Heart right ventricle (tissue), 16 donors: ENCODE measurements at regions not wholly inside any gene's neighbourhood (a gene's known extent, or its start where the extent isn't known, plus 50 kb on each side); places are given as distances from the start of the nearest gene placed in this dataset.
"Not testable (repeated sequence)": the region's sequence is repeated elsewhere in the genome, so short reads cannot be mapped to it uniquely, and the experiment has no call there.

Source experiments
- ATAC-seq, 8 donors: fragments of 200-7000 bp; cut with Tn5 transposase; one replicate each; pipeline ENCODE4 v1.9.1; 2020; ENCODE audit warnings: mild to moderate bottlenecking in 8 of 8, moderate library complexity in 8 of 8, moderate number of reproducible peaks in 1 of 8
- DNase-seq, 2 donors: peaks; one replicate each; pipeline ENCODE4 v3.0.0-alpha.2; 2020
- H3K27ac ChIP-seq, 10 donors: fragments of 200-600 bp; sonication (generic) in 2 of 10; one replicate each; pipeline versions ENCODE4 v1.5.0 to v1.8.0; 2020 to 2022; ENCODE audit warnings: mild to moderate bottlenecking in 3 of 10
- H3K27me3 ChIP-seq, 7 donors: fragments of 200-600 bp; one replicate each; pipeline ENCODE4 v1.8.0; 2021 to 2022; ENCODE audit warnings: mild to moderate bottlenecking in 2 of 7
- H3K36me3 ChIP-seq, 9 donors: fragments of 200-600 bp; sonication (generic) in 1 of 9; one replicate each; pipeline versions ENCODE4 v1.5.0 to v1.8.0; 2020 to 2022; ENCODE audit warnings: mild to moderate bottlenecking in 2 of 9
- H3K4me1 ChIP-seq, 9 donors: fragments of 200-600 bp; sonication (generic) in 1 of 9; one replicate each; pipeline versions ENCODE4 v1.5.0 to v1.8.0; 2020 to 2022; ENCODE audit warnings: mild to moderate bottlenecking in 4 of 9
- H3K4me3 ChIP-seq, 10 donors: fragments of 200-600 bp; sonication (generic) in 2 of 10; one replicate each; pipeline versions ENCODE4 v1.5.0 to v1.8.0; 2020 to 2022; ENCODE audit warnings: mild to moderate bottlenecking in 7 of 10, moderate library complexity in 2 of 10
- H3K9me3 ChIP-seq, 11 donors: fragments of 200-600 bp in 10 of 11; sonication (generic) in 2 of 11; one replicate each; pipeline versions ENCODE4 v1.5.0 to v1.8.0; 2013 to 2022; ENCODE audit warnings: mild to moderate bottlenecking in 2 of 11, control low read depth in 1 of 11, moderate library complexity in 1 of 11
- CTCF ChIP-seq, 9 donors: fragments of 200-600 bp; sonication (generic) in 2 of 9; IDR thresholded peaks; one replicate each; pipeline versions ENCODE4 v1.5.0 to v1.8.0; 2021 to 2022; ENCODE audit warnings: antibody characterized with exemption in 9 of 9, mild to moderate bottlenecking in 5 of 9, moderate library complexity in 1 of 9
- WGBS, 2 donors: extraction: QIAGEN DNeasy Blood & Tissue Kit; methylation state at CpG; one replicate each; pipeline ENCODE4 v1.1.7; 2013; ENCODE audit warnings: inconsistent platforms in 1 of 2; 5-methylcytosine and 5-hydroxymethylcytosine counted together
- intact Hi-C, 10 donors: fragments of 100-400 bp; cut with DNase I; formaldehyde crosslinking; loops; one replicate each; pipeline versions ENCODE4 v1.11.1 to v1.14.2; 2022
- donor health status: Arrhythmogenic right ventricular cardiomyopathy.
- donor health status: ischemic (EF 13 %, LVEDD 7.1; RV severe dilation, severe dysfunction).
- donor health status: healthy with polysubstance abuse.
- donor health status: DM: no; HTN: yes; CAD: no.
- donor health status: DM: no; HTN: no; CAD: no.
- donor health status: ischemic (EF 25% LVEDD 6.9; RV normal size, moderate dysfunction).
- donor health status: ischemic (EF 25% LVEDD 5.7; RV mildly dilated, moderate dysfunction).
- donor health status: healthy.
- donor health status: DM: yes; HTN: yes; CAD: no.
- donor health status: Ischemic cardiomyopathy.
- donor health status: ischemic (EF 35%, LVEDD 5.7; RV mildly dilated, moderate dysfunction).
- donor health status: nonischemic (EF 11% LVEDD 7.7; RV severe dilation, severe dysfunction).
- donor health status: DM: yes; HTN: yes; CAD: no.
- donor health status: PGD.
- donor health status: ischemic (EF 29% LVEDD 5.4; RV normal size, mild dysfunction).
- donor health status: nonischemic (EF 23%, LVEDD 6.1; RV moderate dilation, normal function).

GRCh38 chr5:10109299-10109698 lies 140.4 kb downstream of the ATPSCKMT start:
- H3K27ac ChIP-seq, result no peak overlapping the region
- no peaks in the 10 kb centered on the region for H3K4me1 ChIP-seq
- intact Hi-C loops, result no loop called here
- H3K4me3 ChIP-seq, result no peak overlapping the region
- DNase-seq (no peak), ATAC-seq (no peak)
- WGBS, 2 donors, result 64 to 73% methylated on average over 7 of the region's 7 CpGs
- H3K36me3 ChIP-seq, result no peaks in the 10 kb centered on the region
- no peaks in the 10 kb centered on the region for H3K27me3 ChIP-seq
- H3K9me3 ChIP-seq, result no peaks in the 10 kb centered on the region
- no peak for TF ChIP-seq CTCF (IDR thresholded peaks at IDR 0.05)

DNA sequence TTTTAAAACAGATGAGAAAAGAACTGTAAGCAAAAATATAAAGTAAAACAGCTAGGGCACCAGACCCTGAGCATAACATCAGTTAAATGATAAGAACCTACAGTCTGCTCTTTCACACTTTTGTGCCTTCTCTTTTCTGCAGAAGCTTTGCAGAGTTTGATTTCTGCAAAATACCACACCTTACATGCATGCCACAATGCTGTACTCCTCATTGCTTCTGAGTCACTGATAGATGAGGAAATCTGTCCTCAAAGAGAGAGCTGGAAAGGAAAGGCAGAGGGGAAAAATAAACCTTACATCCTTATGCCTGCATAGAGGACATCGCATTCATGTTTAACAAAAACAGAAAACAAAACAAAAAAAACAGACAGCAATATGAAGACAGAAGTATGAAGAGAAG lies 142.9 kb downstream of the ATPSCKMT start:
- intact Hi-C loops, result no loop called here
- H3K9me3 ChIP-seq, result no peaks in the 10 kb centered on the region
- WGBS, 2 donors, result 81 to 86% methylated on average over 1 of the region's 1 CpG
- H3K4me3 ChIP-seq, result no peak overlapping the region
- TF ChIP-seq CTCF (IDR thresholded peaks at IDR 0.05), result no peak
- DNase-seq (no peak), ATAC-seq (no peak)
- no peak overlapping the region for H3K27ac ChIP-seq
- H3K4me1 ChIP-seq, result no peaks in the 10 kb centered on the region
- no peaks in the 10 kb centered on the region for H3K27me3 ChIP-seq
- no peaks in the 10 kb centered on the region for H3K36me3 ChIP-seq

DNA sequence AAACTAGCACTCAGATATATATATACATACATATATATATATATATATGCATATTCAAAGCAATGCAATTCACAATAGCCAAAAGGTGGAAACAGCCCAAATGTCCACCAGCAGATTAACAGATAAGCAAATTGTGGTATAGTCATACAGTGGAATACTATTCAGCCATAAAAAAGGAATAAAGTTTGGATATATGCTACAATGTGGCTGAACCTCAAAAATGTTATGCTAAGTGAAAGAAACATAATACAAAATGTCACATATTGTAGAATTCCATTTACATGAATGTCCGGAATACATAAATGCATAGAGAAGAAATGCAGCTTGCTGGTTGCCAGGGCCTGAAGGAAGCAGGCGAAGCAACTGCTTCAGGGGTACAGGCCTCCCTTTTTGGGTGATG lies 143.4 kb downstream of the ATPSCKMT start:
- H3K27me3 ChIP-seq, result no peaks in the 10 kb centered on the region
- DNase-seq (no peak), ATAC-seq (no peak)
- no peak overlapping the region for H3K4me3 ChIP-seq
- H3K36me3 ChIP-seq, result no peaks in the 10 kb centered on the region
- intact Hi-C loops, result no loop called here
- no peak overlapping the region for H3K27ac ChIP-seq
- WGBS, 2 donors, result 96 to 97% methylated on average over 2 of the region's 2 CpGs
- H3K9me3 ChIP-seq, result peaks cover 0 to under 1% (median 0%) of the 10 kb centered on the region in 11 donors
- no peaks in the 10 kb centered on the region for H3K4me1 ChIP-seq
- TF ChIP-seq CTCF (IDR thresholded peaks at IDR 0.05), result no peak

- Histone ChIP-seq H3K27me3 (no peaks in the 10 kb centered on the region), H3K9me3 (peaks cover 0 to 28% (median 11%) of the 10 kb centered on the region in 11 donors), H3K36me3 (no peaks in the 10 kb centered on the region), H3K27ac (no peak overlapping the region), H3K4me3 (no peak overlapping the region), H3K4me1 (no peaks in the 10 kb centered on the region)
- 69 to 73% methylated on average over 9 of the region's 9 CpGs for WGBS, 2 donors
- ATAC-seq (no peak), DNase-seq (no peak)
- no peak for TF ChIP-seq CTCF (IDR thresholded peaks at IDR 0.05)
- intact Hi-C loops, result no loop called here
Measured at GRCh38 chr5:10102706-10103497, 146.8 kb downstream of the ATPSCKMT start.

DNA sequence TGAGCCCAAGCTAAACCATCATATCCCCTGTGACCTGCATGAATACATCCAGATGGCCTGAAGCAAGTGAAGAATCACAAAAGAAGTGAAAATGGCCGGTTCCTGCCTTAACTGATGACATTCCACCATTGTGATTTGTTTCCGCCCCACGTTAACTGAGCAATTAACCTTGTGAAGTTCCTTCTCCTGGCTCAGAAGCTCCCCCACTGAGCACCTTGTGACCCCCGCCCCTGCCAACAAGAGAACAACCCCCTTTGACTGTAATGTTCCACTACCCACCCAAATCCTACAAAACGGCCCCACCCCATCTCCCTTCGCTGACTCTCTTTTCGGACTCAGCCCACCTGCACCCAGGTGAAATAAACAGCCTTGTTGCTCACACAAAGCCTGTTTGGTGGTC lies 147.5 kb downstream of the ATPSCKMT start:
- intact Hi-C loops, ATAC-seq: not testable (repeated sequence)
- WGBS, 2 donors, result 81 to 89% methylated on average over 7 of the region's 7 CpGs

More for the DNA sequence above, 147.5 kb downstream of the ATPSCKMT start:
- H3K4me3 ChIP-seq, DNase-seq, H3K4me1 ChIP-seq, H3K27ac ChIP-seq, H3K36me3 ChIP-seq, H3K27me3 ChIP-seq: not testable (repeated sequence)
- peaks cover 0 to 33% (median 11%) of the 10 kb centered on the region in 11 donors for H3K9me3 ChIP-seq
